ENCODE measurements at regions not wholly inside any gene's neighbourhood (a gene's known extent, or its start where the extent isn't known, plus 50 kb on each side); places are given as distances from the start of the nearest gene placed in this dataset.

- H3K9me2 ChIP-seq (replicated peaks; ENCODE audit: control insufficient read depth, low read length), result no peaks in the 10 kb centered on the region
These were observed 66.7 kb upstream of the PPARA start for GRCh38 chr22:46083383-46084350.

GRCh38 chr22:46084376-46084775 lies 66.0 kb upstream of the PPARA start:
- Histone ChIP-seq H3K36me3 (ENCODE audit: control insufficient read depth, low read length) (no peaks in the 10 kb centered on the region), H3K9me3 (ENCODE audit: control insufficient read depth, insufficient read depth, low read length) (no peaks in the 10 kb centered on the region), H3K4me2 (ENCODE audit: low read length) (no peak overlapping the region), H3K79me2 (ENCODE audit: control insufficient read depth, low read length) (no peaks in the 10 kb centered on the region), H4K20me1 (ENCODE audit: control insufficient read depth, insufficient read depth, low read depth, low read length) (no peaks in the 10 kb centered on the region), H3K4me3 (ENCODE audit: low read length) (no peak overlapping the region), H3F3A (ENCODE audit: control insufficient read depth, insufficient read depth) (peaks cover 9% of the 10 kb centered on the region), H3K27ac (ENCODE audit: low read depth, low read length) (no peak overlapping the region), H3K27me3 (ENCODE audit: control insufficient read depth, low read length) (no peaks in the 10 kb centered on the region), H3K4me1 (ENCODE audit: control insufficient read depth, low read length) (no peaks in the 10 kb centered on the region), H3K9me2 (replicated peaks; ENCODE audit: control insufficient read depth, low read length) (no peaks in the 10 kb centered on the region)
- TF ChIP-seq CTCF (IDR thresholded peaks at IDR 0.05; ENCODE audit: low read depth, low read length, poor library complexity, severe bottlenecking), result no peak
- no peak for TF ChIP-seq EZH2phosphoT487 (IDR thresholded peaks at IDR 0.05; ENCODE audit: borderline replicate concordance, low read length)

More at GRCh38 chr22:46083383-46084350, 66.7 kb upstream of the PPARA start:
- H3K27me3 ChIP-seq (ENCODE audit: control insufficient read depth, low read length), result no peaks in the 10 kb centered on the region
- H3K4me2 ChIP-seq (ENCODE audit: low read length), result no peak overlapping the region
- no peaks in the 10 kb centered on the region for H4K20me1 ChIP-seq (ENCODE audit: control insufficient read depth, insufficient read depth, low read depth, low read length)
- H3K27ac ChIP-seq (ENCODE audit: low read depth, low read length), result no peak overlapping the region
- H3K9me3 ChIP-seq (ENCODE audit: control insufficient read depth, insufficient read depth, low read length), result no peaks in the 10 kb centered on the region
- TF ChIP-seq CTCF (IDR thresholded peaks at IDR 0.05; ENCODE audit: low read depth, low read length, poor library complexity, severe bottlenecking) (no peak), EZH2phosphoT487 (IDR thresholded peaks at IDR 0.05; ENCODE audit: borderline replicate concordance, low read length) (no peak)
- H3K79me2 ChIP-seq (ENCODE audit: control insufficient read depth, low read length), result no peaks in the 10 kb centered on the region
- H3F3A ChIP-seq (ENCODE audit: control insufficient read depth, insufficient read depth), result peaks cover 9% of the 10 kb centered on the region
- no peak overlapping the region for H3K4me3 ChIP-seq (ENCODE audit: low read length)
- H3K4me1 ChIP-seq (ENCODE audit: control insufficient read depth, low read length), result no peaks in the 10 kb centered on the region
- H3K36me3 ChIP-seq (ENCODE audit: control insufficient read depth, low read length), result no peaks in the 10 kb centered on the region

GRCh38 chr22:46084943-46085827 lies 65.1 kb upstream of the PPARA start:
- TF ChIP-seq EZH2phosphoT487 (IDR thresholded peaks at IDR 0.05; ENCODE audit: borderline replicate concordance, low read length) (no peak), CTCF (IDR thresholded peaks at IDR 0.05; ENCODE audit: low read depth, low read length, poor library complexity, severe bottlenecking) (no peak)
- Histone ChIP-seq H3K4me1 (ENCODE audit: control insufficient read depth, low read length) (no peaks in the 10 kb centered on the region), H3K27me3 (ENCODE audit: control insufficient read depth, low read length) (no peaks in the 10 kb centered on the region), H3K36me3 (ENCODE audit: control insufficient read depth, low read length) (no peaks in the 10 kb centered on the region), H3K79me2 (ENCODE audit: control insufficient read depth, low read length) (no peaks in the 10 kb centered on the region), H3K4me3 (ENCODE audit: low read length) (no peak overlapping the region), H3K27ac (ENCODE audit: low read depth, low read length) (no peak overlapping the region), H4K20me1 (ENCODE audit: control insufficient read depth, insufficient read depth, low read depth, low read length) (no peaks in the 10 kb centered on the region), H3K9me3 (ENCODE audit: control insufficient read depth, insufficient read depth, low read length) (no peaks in the 10 kb centered on the region), H3K9me2 (replicated peaks; ENCODE audit: control insufficient read depth, low read length) (no peaks in the 10 kb centered on the region), H3F3A (ENCODE audit: control insufficient read depth, insufficient read depth) (peaks cover 9% of the 10 kb centered on the region), H3K4me2 (ENCODE audit: low read length) (no peak overlapping the region)
